ENCODE measurements at regions not wholly inside any gene's neighbourhood (a gene's known extent, or its start where the extent isn't known, plus 50 kb on each side); places are given as distances from the start of the nearest gene placed in this dataset.

DNA sequence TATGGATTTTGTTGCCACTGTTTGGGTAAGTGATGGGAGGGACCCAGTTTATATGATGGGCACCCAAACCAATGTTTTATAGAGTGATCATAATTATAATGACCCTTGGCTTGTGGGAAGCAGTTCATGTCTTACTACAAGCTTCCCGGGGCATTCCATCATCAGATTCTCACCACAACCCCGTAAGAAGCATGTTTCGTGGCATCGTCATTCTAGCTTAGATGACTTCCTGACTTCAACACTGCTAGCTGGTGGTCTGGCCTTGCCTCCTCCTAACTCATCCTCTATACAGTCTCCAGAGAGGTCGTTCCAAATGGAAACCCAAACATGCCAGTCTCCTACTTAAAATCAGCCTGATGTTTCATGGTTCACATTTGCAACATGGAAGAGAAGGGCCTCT is 226.9 kb downstream of the ADAMTS9 start:
- BruUV-seq (replicated peaks), result no TSS peak
- CTCF ChIA-PET (ENCODE audit: unreplicated experiment), result no interaction called here
- intact Hi-C loops (cut with micrococcal nuclease; ENCODE audit: unreplicated experiment), result no loop called here

DNA sequence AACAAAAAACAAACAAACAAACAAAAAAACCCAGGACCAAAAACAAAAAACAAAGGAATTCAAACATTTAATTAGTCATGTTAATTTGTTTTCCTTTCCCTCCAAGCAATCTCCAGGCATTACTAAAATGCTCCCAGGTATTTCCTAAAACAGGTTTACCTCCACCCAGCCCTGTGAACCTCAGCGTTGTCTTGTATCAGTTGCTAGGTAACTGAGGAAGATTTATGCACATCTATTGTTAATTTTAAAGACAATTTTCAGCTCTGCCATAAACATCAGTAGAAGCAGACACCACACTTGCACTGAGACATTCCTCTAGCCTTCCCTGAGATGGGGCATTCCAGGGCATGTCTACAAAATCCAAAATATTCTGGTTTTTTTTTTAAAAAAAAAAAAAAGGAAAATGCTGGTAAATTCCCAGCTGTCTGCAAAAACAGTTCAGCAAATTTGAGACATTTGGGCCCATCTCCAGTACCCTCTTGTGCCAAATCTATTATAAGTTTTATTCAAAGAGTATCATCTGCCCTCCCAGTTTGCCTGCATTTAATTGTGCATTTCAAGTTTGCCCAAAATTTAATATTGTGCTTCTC is 227.6 kb downstream of the ADAMTS9 start:
- no peaks in the 10 kb centered on the region for H3K79me2 ChIP-seq (ENCODE audit: insufficient read depth, low read depth, low read length)
- no peak for DNase-seq (ENCODE audit: low spot score)
- no peaks in the 10 kb centered on the region for H4K20me1 ChIP-seq (ENCODE audit: insufficient read depth, low read length)
- ChIA-PET POLR2A (interaction anchor here (0.5 to 0.7 kb wide), 2 partner anchors 11 to 1854 kb away, joined by 3 to 10 read pairs; no protein-coding TSS in a partner anchor), CTCF (ENCODE audit: unreplicated experiment) (no interaction called here)
- no peak overlapping the region for H2AFZ ChIP-seq (ENCODE audit: low read length)
- no peak overlapping the region for H3K27ac ChIP-seq (ENCODE audit: low read depth, low read length, poor library complexity, severe bottlenecking)
- intact Hi-C loops (cut with micrococcal nuclease; ENCODE audit: unreplicated experiment), result no loop called here
- H3K9me2 ChIP-seq (ENCODE audit: insufficient read depth, low read length), result no peaks in the 10 kb centered on the region
- no peak for TF ChIP-seq EZH2phosphoT487 (IDR thresholded peaks at IDR 0.05; ENCODE audit: borderline replicate concordance, low read depth, low read length)
- TF ChIP-seq, protein P1, sequence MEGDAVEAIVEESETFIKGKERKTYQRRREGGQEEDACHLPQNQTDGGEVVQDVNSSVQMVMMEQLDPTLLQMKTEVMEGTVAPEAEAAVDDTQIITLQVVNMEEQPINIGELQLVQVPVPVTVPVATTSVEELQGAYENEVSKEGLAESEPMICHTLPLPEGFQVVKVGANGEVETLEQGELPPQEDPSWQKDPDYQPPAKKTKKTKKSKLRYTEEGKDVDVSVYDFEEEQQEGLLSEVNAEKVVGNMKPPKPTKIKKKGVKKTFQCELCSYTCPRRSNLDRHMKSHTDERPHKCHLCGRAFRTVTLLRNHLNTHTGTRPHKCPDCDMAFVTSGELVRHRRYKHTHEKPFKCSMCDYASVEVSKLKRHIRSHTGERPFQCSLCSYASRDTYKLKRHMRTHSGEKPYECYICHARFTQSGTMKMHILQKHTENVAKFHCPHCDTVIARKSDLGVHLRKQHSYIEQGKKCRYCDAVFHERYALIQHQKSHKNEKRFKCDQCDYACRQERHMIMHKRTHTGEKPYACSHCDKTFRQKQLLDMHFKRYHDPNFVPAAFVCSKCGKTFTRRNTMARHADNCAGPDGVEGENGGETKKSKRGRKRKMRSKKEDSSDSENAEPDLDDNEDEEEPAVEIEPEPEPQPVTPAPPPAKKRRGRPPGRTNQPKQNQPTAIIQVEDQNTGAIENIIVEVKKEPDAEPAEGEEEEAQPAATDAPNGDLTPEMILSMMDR (conservative IDR thresholded peaks at IDR 0.05; ENCODE audit: low read length), result no peak
- no peaks in the 10 kb centered on the region for H3K4me1 ChIP-seq (ENCODE audit: insufficient read depth, low read length, poor library complexity, severe bottlenecking)
- BruUV-seq (replicated peaks), result no TSS peak
- no peaks in the 10 kb centered on the region for H3K36me3 ChIP-seq (ENCODE audit: insufficient read depth, low read length)
- no peak overlapping the region for H3K4me2 ChIP-seq (ENCODE audit: low read length)
- no peaks in the 10 kb centered on the region for H3K9me3 ChIP-seq (ENCODE audit: low read length)
- H3K4me3 ChIP-seq (ENCODE audit: low read depth, low read length, poor library complexity, severe bottlenecking), result no peak overlapping the region

More for the DNA sequence above, 226.9 kb downstream of the ADAMTS9 start:
- no peak overlapping the region for H3K27ac ChIP-seq (ENCODE audit: low read depth, low read length, poor library complexity, severe bottlenecking)
- H3K79me2 ChIP-seq (ENCODE audit: insufficient read depth, low read depth, low read length), result no peaks in the 10 kb centered on the region
- H4K20me1 ChIP-seq (ENCODE audit: insufficient read depth, low read length), result no peaks in the 10 kb centered on the region
- no peaks in the 10 kb centered on the region for H3K36me3 ChIP-seq (ENCODE audit: insufficient read depth, low read length)
- H3K9me2 ChIP-seq (ENCODE audit: insufficient read depth, low read length), result no peaks in the 10 kb centered on the region
- TF ChIP-seq, protein P1 (conservative IDR thresholded peaks at IDR 0.05; ENCODE audit: low read length), result no peak
- no peak for TF ChIP-seq EZH2phosphoT487 (IDR thresholded peaks at IDR 0.05; ENCODE audit: borderline replicate concordance, low read depth, low read length)
- H3K4me1 ChIP-seq (ENCODE audit: insufficient read depth, low read length, poor library complexity, severe bottlenecking), result no peaks in the 10 kb centered on the region
- POLR2A ChIA-PET, result no interaction called here
- no peak for DNase-seq (ENCODE audit: low spot score)
- no peak overlapping the region for H3K4me2 ChIP-seq (ENCODE audit: low read length)
- no peak overlapping the region for H3K4me3 ChIP-seq (ENCODE audit: low read depth, low read length, poor library complexity, severe bottlenecking)
- no peak overlapping the region for H2AFZ ChIP-seq (ENCODE audit: low read length)
- no peaks in the 10 kb centered on the region for H3K9me3 ChIP-seq (ENCODE audit: low read length)

- no TSS peak for BruUV-seq (replicated peaks)
- CTCF ChIA-PET (ENCODE audit: unreplicated experiment), result no interaction called here
- Histone ChIP-seq H3K4me1 (ENCODE audit: insufficient read depth, low read length, poor library complexity, severe bottlenecking) (no peaks in the 10 kb centered on the region), H3K9me3 (ENCODE audit: low read length) (no peaks in the 10 kb centered on the region), H3K79me2 (ENCODE audit: insufficient read depth, low read depth, low read length) (no peaks in the 10 kb centered on the region), H4K20me1 (ENCODE audit: insufficient read depth, low read length) (no peaks in the 10 kb centered on the region), H3K27ac (ENCODE audit: low read depth, low read length, poor library complexity, severe bottlenecking) (no peak overlapping the region), H2AFZ (ENCODE audit: low read length) (no peak overlapping the region), H3K9me2 (ENCODE audit: insufficient read depth, low read length) (no peaks in the 10 kb centered on the region), H3K4me2 (ENCODE audit: low read length) (no peak overlapping the region), H3K36me3 (ENCODE audit: insufficient read depth, low read length) (no peaks in the 10 kb centered on the region), H3K4me3 (ENCODE audit: low read depth, low read length, poor library complexity, severe bottlenecking) (no peak overlapping the region)
- intact Hi-C loops (cut with micrococcal nuclease; ENCODE audit: unreplicated experiment), result no loop called here
- POLR2A ChIA-PET, result interaction anchor here (0.5 to 0.7 kb wide), 2 partner anchors 11 to 1853 kb away, joined by 3 to 10 read pairs; no protein-coding TSS in a partner anchor
- TF ChIP-seq EZH2phosphoT487 (IDR thresholded peaks at IDR 0.05; ENCODE audit: borderline replicate concordance, low read depth, low read length), result no peak
- TF ChIP-seq, protein P1 (conservative IDR thresholded peaks at IDR 0.05; ENCODE audit: low read length), result no peak
- no peak for DNase-seq (ENCODE audit: low spot score)
Observed at GRCh38 chr3:64459711-64460110, 228.1 kb downstream of the ADAMTS9 start.
